DMS 273 treated with DMSO at 0.1 percent for 48 hours (cell line): ENCODE measurements at regions not wholly inside any gene's neighbourhood (a gene's known extent, or its start where the extent isn't known, plus 50 kb on each side); places are given as distances from the start of the nearest gene placed in this dataset.

Experiments
- DNase-seq: peaks from one replicate; lab custom pipeline; 2025; lab: John Stamatoyannopoulos, UW

DNA sequence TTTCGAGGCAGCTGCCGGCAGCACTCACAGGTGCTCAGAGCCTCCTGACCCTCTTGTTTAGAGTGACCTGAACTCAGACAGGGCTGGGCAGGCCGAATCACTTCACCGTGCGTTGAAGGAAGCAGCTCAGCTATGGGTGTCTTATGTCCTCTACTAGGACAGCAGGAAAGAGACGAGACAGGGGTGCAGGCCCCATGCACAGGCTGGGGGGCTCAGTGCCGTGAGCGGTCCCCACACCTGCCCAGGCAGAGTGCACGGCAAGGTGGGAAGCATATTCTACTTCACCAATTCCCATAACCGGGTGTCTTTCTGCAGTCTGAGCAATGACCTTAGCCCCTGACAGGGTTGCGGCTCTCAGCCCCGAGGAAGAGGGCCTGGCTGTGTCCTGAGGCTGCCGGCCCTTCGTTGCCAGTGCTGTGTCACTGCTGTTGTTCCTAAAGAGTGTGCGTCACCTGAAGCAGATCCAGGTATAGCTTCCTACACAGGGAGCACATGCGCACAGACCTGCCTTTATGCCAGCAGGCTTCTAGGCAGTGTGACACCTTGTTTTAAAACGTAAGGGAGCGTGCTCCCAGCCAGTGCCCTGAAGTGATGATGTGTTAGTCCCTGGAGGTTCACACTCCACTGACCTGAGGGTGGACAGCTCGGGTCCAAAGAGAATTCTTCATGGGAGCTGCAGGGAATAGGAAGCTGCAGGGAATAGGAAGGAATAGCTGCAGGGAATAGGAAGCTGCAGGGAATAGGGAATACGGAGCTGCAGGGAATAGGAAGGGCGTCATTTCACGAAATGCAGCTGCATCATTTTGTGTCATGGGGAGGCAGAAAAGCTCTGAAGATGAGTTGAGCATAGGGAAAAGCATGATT is 207.9 kb upstream of the SALL3 start:
- DNase-seq, result no peak

- no peak for DNase-seq
Measured at GRCh38 chr18:78772360-78773302, 207.0 kb upstream of the SALL3 start.

DNA sequence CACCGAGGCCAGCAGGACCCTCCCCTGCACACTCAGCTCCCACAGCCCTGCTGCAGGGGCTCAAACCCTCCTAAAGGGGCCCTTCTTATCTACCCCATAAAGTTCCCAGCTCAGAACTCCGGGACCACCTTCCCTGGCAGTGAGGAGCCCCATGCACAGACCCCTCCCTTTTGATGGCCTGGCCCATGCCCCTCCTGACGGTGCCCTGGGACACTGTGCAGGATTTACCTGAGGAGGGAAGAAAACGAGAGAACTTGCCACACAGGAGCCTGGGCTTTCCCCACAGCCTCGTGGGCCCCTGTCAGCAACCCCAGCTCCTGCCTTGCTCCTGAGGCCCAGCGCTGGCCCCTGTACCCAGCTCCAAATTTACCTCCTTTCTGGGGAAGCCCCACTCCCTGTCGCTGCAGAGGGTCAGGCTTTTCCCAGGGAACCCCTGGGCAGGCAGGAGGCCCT is 206.3 kb upstream of the SALL3 start:
- no peak for DNase-seq

DNA sequence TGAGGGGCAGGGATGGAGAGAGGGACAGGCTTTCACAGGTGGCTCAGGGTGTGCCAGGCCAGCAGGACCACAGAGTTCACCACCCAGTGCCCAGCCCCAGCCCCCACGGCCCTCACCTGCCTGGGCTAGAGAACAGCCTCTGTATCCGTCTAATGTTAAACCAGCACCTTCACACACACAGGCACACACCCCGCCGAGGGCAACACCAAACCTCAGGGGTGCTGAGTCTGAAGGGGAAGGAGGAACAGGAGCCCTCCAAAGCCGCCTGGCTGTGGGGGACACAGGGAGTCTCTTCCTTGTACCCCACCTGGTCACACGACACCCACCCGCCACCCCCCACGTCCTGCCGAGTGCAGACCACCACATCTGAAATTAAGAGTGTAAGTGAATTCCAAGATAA is 205.8 kb upstream of the SALL3 start:
- no peak for DNase-seq

GRCh38 chr18:78774741-78775141 is 204.9 kb upstream of the SALL3 start:
- DNase-seq, result no peak

GRCh38 chr18:78776151-78776550 is 203.5 kb upstream of the SALL3 start:
- no peak for DNase-seq

DNA sequence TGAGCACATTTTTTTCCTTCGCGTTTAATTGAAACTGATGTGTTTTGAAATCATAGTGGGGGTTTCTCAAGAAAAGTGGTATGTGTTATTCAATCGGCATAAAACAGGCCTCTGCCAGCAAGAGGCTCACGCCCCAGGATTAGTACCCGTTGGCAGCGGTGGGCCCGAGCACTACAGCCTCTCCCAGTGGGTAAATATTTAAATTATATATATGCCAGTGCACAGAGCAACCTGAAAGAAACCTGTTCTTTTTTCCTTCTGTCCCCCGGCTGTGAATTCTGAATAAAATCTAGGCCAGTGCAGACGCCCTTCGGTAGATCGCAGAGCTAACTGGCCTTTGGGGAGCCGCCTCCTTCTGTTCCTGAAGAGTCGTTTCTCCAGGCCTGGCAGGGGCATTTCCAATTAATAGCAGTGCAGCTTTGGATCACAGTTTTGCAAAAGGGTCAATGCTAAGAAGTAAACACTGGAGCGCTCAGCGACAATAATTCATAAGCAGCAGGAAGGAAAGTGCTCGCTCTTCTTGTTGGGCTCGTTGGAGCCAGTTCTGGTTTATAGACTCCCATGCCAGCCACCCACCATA is 202.8 kb upstream of the SALL3 start:
- no peak for DNase-seq

- DNase-seq, result no peak
Measured at GRCh38 chr18:78777992-78778391, 201.6 kb upstream of the SALL3 start.

GRCh38 chr18:78778651-78779050 is 201.0 kb upstream of the SALL3 start:
- DNase-seq, result no peak

GRCh38 chr18:78779996-78780718 is 199.5 kb upstream of the SALL3 start:
- no peak for DNase-seq

- no peak for DNase-seq
Measured at GRCh38 chr18:78780719-78781600, 198.7 kb upstream of the SALL3 start.

DNA sequence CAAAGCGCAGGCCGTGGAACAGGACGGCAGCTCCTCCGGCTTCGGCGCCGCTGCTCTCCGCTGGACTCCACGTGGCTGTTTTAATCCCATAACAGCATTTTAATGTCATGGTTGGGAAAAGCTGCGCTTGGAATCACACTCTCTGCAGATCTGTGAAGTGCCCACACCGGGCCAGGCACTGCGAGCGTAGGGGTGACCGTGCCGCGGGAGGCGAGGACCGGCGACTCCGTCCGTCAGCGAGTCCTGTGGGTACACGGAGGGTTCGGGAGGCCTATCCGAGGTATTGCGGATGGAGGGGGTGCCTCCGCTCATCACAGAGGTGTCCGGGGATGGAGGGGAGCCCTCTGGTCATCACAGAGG is 198.0 kb upstream of the SALL3 start:
- DNase-seq, result no peak

- DNase-seq, result no peak
Measured at GRCh38 chr18:78782951-78783563, 196.6 kb upstream of the SALL3 start.

DNA sequence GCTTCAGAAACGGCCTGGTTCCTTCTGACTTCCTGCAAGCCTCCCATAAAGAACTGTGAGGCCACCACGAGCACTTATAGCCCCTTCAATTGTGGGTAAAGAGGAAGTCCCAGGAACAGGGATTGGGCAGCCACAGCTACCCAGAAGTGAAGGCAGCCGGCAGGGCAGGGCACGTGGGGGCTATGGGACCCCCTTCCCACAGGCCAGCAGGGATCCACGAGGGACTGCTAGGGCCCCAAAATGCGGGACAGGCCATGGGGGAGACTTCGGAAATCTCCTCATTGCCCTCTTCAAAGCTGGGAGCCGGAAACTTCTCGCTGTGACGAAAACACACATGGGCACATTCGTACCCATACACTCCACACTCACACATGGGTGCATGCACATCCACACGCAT is 196.1 kb upstream of the SALL3 start:
- DNase-seq, result no peak

- DNase-seq, result no peak
Measured at GRCh38 chr18:78784861-78785260, 194.8 kb upstream of the SALL3 start.

DNA sequence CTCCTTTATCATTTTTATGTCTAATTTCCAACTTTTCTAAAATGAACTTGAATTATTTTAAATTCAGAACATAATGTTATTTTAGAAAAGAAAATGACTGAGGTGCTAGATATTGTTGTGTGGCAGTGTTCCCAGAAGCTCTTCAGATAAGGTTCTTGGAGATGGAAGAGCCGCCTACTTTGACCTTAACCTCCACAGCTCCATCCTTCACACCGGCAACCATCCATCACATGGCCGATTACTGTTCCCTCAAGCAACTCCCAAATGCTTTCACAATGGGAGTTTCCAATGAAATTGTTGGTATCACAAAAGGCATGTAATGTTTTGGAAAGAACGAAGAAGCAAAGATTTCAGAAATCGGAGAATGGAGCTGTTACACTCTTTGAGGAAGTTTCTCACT is 193.9 kb upstream of the SALL3 start:
- DNase-seq, result no peak

- DNase-seq, result no peak
Measured at GRCh38 chr18:78786776-78787175, 192.8 kb upstream of the SALL3 start.

DNA sequence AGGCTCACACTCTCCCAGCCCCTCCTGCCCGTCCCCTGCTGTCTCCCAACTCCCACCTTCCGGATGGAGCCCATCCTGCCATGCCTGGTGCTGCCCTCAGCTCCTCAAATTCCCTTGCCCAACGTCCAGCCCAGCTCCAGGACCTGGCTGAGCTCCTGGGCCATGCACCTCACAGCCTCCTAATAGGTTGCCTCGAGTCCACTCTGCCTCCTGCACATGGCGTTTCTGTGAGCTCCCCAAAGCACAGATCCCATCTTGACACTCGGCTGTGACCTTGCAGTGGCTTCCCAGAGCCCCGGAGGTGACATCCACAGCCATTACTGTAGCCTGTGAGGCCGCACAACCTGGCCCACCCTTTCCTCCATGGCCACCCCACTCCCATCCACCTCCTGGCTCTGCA is 191.9 kb upstream of the SALL3 start:
- no peak for DNase-seq

DNA sequence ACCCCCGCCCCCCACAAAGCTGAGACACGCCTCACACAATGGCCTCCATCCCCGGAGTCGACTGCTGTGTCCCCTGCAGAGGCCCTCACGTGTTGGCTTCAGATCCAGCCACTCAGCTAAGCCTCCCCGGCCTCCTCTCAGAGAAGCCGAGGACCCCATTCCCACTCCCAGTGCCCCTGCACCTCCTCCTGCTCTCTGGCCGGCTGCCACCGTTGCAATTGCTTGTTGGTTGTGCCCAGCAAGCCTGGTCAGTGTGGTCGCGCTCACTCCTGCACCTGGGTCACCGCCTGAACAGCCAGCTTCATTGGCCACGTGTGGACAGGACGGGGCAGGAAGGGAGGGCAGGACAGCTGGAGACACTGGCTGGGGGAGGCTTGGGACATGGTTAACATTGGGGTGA is 191.5 kb upstream of the SALL3 start:
- no peak for DNase-seq

GRCh38 chr18:78789850-78790249 is 189.8 kb upstream of the SALL3 start:
- no peak for DNase-seq

- DNase-seq, result no peak
Measured at GRCh38 chr18:78790511-78790910, 189.1 kb upstream of the SALL3 start.
